Activated gamma-delta T cell treated with Interleukin-2 at 50 U/mL for 16 hours (primary cell): ENCODE measurements at regions not wholly inside any gene's neighbourhood (a gene's known extent, or its start where the extent isn't known, plus 50 kb on each side); places are given as distances from the start of the nearest gene placed in this dataset.

Source experiments
- DNase-seq: peaks from one replicate; pipeline ENCODE4 v3.0.0-alpha.2; 2020

DNA sequence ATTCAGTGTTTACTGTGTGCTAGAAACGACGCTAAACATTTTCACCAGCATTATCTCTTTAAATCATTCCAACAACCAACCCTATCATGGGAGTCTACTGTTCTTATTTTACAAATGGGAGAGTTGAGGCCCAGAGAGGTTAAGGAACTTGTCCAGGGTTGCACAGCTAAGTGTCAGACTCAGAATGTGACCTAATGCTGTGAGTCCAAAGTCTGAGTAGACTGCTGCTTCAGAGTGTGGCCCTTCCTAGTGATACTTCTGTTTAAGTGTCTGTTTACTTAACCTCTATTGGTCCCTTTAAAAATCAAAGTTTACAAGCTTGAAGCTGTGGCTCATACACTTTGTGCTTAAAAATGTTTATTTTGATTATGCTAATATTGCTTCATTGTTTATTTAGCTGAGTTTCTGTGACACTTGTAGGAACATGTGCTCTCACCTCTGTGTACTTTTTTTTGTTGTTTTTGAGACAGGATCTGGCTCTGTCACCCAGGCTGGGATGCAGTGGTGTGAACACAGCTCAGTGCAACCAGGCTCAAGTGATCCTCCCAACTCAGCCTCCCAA, 84.4 kb upstream of the SYPL1 start:
- no peak for DNase-seq

DNA sequence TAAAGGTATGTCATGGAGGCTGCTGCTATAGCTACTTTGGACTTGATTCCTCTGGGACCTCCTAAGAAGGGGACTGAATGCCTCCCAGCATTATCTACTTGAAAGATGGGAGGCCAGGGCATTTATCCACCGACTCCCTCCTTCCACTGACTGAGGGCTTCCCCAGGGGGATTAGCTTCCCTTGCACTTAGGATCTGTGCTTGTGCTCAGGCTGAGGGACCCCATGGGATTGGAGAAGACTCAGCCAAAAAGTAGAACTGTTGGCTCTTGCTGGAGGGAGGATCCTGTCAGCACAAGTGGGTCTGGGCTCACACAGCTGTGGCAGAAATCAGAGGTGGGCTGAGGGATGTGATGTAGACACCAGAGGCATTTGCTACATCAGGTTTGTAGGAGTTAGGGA, 81.5 kb upstream of the SYPL1 start:
- no peak for DNase-seq

DNA sequence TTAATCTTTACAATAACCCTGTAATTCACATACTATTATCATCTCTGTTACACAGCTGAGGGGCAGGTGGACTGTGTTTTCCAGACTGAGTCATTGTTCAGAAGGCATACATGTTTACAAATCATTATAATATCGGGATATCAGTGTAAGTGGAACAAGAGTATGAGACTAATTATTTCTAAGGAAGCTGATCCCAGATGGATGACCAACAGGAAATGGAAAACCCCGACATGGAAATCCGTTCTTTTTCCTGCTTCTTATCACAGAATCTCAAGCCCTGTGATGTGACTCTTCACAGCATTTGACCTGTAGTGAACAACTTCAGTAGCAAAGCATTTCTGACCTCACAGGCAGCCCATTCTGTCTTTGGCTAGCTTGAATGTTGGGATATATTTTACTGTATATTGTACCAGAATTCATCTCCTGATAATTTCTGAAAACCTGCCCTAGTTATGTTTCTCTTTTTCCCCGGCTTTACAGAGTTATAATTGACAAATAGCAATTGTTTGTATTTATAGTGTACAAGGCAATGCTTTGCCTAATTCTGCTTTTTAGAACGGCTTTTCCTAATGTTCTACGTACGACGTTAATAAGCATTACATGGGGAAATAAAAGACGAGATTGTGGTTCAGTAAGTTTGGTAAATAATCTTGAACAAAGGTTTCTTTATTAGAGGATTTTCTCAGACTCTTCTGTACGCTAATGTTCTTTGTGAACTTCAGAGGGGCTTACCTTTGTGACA, 78.6 kb upstream of the SYPL1 start:
- no peak for DNase-seq

DNA sequence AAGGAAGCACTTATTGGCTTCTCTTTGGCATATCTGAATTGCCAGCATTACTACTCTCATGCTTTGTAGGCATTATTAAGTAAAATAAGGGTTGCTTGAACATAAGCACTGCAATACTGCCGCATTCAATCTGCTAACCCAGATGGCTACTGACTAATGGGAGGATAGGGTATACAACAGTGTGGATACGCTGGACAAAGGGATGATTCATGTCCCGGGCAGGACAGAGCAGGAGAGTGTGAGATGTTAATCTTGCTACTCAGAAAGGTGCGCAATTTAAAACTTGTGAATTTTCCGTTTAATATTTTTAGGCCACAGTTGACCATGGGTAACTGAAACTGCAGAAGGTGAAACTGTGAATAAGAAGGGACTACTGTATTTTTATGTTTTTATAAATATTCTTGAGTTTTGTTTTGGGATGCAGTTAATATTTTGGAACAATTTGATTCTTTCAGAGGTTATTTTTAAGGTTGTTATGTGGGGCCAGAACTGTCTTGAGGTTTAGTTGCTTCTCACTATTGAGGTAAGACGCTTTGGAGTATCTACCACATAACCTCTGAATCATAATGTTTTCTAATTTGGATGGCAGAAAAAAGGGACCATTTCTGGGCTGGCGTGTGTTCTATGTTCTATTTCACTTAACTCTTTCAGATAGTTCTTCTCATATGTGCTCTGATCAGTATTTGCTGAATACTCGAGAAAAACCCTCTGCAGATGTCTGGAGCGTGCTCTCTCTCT, 75.7 kb upstream of the SYPL1 start:
- DNase-seq = no peak

DNA sequence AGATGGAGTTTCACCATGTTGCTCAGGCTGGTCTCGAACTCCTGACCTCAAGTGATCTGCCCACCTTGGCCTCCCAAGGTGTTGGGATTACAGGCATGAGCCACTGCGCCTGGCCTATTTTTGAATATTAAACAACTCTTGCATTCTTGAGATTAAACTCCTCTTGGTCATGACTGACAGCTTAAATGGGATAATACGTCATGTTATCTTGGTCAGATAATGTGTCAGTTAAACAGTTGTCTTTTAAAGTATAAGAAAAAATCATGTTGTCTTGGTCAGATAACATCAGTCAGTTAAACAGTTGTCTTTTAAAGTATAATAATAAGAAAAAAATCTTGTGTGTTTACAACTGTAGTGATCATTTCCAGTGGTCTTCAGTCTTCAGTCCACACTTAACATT, 73.6 kb upstream of the SYPL1 start:
- DNase-seq = no peak

DNA sequence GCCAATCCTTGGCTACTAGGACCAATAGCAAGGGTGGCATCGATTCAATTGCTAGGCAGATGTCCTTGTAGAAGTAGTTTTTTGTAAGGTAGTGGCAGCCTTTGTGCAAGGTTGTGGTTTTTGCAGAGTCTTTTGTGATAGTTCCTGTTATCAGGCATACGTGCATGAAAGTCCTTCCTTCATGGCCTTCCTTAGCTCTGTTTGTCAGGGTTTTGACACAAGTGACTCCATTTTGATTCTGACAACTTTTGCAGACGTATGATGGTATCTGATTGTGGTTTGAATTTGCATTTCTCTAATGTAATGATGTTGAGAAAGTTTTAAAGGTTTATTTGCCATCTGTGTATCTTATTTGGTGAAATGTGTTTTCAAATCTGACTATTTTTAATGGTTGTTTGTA, 71.8 kb upstream of the SYPL1 start:
- no peak for DNase-seq

DNA sequence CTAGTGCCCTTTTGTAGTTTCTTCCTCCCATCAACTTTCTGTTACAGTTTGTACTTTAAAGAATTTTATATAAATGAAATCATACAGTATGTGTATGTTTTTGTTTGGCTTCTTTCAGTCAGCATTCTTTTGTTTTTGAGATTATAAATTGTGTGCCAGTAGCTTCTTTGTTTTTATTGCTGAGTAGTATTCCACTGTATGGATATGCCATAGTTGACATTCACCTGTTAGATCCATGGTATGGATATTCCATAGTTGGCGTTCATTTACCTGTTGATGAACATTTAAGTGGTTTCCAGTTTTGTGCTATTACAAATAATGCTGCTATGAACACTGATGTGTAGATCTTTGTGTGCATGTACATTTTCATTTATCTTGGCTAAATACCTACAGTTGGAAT, 70.8 kb upstream of the SYPL1 start:
- no peak for DNase-seq

DNA sequence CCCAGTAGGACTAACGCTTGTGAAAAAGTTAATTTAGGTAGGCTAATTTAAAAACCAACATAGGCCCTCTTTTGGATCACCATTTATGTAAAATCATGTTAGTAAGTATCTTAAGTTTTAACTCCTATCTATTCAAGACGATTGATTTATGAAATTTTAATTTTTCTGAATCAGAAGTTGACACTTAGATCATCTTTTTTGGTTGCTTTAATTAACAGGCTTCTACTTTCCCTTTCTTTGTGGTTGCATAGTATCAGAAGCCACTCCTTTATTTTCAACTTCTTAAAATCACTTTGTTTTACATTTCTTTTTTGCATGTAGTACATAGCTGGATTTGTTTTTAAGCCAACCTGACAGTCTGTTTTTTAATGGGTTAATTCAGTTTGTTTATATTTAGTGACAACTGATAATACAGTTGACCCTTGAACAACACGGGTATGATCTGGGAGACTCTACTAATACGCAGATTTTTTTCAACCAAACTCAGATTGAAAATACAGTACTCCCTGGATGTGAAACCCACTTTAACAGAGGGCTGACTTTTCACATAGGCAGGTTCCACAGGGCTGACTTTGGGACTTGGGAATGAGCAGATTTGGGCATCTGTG, 69.7 kb upstream of the SYPL1 start:
- DNase-seq = no peak

DNA sequence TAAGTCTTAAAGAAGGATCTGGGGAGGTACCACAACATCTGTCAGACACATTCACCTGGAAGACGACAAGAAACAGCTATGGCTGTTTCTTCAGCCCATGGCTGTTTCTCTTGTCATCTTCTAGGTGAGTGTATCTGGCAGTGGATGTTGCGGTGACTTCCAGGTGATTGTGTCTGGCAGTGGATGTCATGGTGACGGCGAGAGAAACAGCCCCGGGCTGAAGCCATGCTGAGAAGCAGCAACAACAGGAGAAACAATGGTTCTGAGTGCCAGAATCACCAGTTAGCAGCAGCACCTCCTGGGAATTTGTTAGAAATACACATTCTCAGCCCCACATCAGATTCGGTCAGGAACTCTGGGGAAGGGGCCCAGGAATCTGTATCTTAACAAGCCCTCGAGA, 68.6 kb upstream of the SYPL1 start:
- no peak for DNase-seq

DNA sequence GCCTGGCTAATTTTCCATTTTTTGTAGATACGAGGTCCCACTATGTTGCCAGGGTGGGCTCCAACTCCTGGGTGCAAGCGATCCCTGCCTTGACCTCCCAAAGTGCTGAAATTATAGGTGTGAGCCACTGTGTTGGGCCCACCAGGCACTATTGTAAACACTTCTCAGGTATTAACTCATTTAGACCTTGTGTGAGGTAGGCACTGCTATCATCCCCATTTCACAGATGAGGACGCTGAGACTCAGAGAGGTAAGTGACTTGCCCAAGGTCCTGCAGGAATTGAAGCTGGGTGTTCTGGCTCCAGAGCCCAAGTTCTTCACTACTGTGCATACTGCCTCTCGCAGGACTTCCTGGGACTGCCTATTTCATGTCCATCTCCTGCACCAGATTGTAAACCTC, 67.1 kb upstream of the SYPL1 start:
- no peak for DNase-seq

DNA sequence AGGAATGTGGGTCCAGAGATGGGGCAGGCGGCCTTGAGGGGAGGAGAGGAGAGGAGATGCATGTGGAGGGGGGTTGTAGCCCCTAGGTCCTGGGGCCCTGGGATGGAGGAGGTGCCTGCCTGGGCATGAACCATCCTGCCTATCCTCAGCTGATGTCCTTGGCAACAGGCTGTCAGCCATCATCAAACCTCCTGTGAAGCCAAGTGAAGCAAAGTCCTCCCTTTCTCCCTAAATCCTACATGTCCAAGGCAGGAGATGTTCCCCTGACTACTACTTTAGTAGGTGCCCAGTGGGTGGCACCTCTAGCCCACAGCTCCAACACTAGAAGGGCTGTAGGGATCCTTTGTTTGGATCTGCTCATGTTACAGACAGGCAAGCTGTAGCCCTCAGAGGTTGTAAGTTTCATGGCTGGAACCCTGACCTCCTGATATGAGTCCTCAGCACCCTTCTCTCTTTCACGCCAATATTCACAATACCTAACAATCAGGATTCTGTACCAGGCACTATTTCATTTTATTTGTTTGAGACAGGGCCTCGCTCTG, 66.6 kb upstream of the SYPL1 start:
- DNase-seq = no peak

DNA sequence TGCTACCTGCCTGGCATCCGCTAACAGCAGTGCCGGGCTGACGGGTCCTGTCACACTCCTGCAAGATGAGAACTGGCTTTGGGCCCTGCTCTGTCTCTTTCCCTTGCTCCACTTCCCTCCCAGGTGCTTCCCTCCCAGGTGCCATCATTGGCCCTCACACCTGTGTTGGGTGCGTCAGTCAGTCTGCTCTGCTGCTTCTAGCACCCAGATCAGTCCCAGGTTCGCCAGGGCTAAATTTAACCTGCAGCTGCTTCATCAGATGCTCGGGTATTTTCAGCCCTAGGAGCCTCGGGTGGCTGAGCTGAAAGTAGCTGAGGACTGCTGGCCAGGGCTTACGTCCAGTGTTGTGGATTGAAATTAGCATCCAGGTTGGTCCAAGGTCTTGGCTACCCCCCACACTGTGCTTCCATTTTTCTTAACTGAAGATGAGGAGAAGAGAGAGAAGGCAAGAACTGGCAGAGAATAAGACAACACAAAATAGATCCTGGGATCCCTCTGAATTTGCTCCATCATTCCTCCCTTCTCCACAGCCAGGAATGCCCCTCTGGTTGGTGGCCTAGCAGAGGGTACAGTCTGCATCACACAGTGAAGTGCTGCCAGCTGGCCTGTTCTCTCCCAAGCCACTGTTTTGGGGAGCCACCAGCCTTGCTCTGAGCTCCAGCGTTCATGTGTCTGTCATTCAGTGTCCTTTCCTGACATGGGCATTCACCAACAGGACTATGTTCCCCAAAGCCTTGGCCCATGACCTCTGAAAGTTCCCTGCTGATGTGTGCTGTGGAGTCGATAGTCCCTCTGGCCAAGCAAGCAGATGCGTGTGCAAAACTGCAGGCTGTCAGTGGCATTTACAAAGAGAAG, 65.9 kb upstream of the SYPL1 start:
- DNase-seq = no peak

DNA sequence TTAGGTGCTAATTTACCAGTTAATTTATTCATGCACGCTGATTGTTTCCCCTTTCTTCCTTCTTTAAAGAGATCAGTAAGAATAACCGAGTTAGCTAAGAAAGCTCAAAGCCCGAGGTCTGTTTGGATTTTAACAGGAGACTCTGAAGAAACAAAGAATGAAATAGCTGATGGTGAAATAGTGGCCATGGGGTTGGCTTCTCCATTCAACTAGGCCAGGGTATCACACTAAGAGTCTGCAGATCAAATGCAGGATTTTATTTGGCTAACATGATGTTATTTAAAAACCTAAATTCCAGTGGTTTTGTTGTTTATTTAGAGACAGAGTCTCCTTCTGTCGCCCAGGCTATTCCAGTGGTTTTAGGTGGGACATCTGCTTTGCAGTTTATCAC, 65.2 kb upstream of the SYPL1 start:
- no peak for DNase-seq

DNA sequence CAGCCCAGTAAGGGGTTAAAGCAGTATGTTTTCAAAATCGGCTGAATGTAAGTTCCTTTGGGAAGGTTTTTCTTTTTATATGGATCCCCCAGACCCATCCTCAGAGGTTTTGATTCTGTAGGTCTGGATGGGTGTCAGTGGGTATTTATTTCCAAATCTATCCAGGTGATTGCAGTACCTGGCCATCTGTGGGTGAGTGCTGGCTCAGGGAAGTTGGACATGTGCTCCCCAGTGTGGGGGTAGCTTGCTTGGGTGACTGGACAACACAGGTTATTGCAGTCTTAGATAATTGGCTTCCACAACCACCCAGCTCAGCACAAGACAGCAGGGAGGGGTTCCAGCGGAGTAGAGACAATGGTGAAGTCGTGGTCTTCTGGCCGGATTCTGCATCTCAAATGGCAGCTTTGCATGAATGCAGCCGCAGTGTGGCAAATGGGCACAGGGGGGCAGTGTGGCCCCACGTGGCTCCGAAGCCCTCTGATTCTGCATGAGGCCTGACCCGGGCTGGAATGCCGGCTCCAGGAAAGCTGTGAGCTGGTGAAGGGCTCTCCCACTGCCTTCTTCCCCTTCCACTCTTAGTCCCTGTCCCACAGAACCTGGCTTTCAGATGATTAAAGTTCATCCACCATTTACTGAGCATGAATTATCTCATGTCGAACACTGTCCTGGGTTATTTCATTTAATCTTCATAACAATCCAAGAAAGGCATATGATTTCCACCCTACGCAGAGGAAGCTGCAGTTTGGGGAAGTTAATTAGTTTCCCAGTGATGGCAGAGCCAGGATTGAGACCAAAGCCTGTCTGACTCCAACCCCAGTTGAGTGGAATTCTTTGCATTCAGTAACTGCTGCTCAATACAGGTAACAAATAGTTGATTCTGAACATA, 64.5 kb upstream of the SYPL1 start:
- peak; percentile 60 for DNase-seq

DNA sequence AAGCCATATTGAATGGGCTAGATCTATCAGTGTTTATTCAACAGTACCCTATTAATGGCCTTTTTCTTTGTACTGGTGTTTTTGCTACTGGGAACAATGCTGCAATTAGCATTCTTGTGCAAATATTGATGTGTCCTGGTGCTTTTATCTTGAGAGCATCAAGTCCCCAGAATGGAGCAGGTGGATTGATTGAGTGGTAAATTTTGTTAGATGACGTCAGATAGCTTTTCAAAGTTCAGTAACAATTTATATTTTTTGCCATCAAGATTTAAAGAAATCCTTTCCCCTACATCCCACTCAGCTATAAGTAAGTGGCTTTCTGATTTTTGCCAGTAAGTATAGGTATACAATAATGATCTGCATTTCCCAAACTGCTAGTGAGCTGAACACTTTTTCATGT, 63.4 kb upstream of the SYPL1 start:
- no peak for DNase-seq

DNA sequence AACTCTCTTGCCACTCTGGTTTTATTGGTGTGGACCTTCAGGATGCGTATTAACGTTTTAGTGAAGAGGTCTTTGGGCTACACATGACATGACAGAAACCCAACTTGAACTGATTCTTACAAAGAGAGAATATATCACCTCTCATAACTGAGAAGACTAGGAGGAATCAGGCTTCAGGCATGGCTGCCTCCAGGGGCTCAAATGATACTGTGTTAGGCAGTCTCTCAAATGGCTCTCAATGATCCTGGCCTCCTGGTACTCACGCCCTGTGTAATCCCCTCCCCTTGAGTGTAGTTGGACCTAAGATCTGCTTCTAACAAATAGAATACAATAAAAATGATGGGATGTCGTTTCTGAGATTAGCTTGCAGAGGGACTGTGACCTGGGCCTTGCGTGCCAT, 58.5 kb upstream of the SYPL1 start:
- no peak for DNase-seq

DNA sequence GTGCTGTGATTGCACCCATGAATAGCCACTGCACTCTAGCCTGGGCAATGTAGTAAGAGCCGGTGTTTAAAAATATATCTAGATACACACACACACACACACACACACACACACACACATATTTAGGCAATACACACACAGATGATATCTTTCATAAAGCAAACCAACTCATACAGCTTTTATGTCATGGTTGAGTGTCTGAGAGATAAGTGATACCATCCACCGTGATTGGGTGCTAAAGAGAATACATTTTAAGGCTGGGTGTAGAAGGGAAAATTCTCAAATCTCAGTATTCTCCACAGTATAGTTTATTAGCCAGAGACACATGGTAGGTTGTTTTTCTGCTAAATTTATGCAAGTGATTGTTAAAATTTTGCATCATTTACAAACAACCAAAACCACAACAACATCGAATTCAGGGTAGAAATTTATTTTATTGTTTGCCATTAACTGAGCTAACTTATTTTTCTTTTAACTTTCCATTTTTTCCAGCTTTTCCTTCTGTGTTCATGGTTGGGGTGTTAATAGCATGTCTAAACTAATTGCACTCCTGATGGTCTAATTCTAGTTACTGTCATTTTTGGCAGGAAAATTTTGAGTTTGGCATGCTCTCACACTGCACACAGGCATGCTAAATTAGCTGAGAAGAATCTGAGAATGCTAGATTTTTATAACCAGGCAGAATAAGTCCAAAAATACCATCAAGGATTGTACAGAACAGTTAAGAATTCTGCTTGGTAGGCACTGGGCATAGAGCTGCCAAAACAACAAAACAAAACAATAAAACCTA, 57.9 kb upstream of the SYPL1 start:
- DNase-seq = no peak

DNA sequence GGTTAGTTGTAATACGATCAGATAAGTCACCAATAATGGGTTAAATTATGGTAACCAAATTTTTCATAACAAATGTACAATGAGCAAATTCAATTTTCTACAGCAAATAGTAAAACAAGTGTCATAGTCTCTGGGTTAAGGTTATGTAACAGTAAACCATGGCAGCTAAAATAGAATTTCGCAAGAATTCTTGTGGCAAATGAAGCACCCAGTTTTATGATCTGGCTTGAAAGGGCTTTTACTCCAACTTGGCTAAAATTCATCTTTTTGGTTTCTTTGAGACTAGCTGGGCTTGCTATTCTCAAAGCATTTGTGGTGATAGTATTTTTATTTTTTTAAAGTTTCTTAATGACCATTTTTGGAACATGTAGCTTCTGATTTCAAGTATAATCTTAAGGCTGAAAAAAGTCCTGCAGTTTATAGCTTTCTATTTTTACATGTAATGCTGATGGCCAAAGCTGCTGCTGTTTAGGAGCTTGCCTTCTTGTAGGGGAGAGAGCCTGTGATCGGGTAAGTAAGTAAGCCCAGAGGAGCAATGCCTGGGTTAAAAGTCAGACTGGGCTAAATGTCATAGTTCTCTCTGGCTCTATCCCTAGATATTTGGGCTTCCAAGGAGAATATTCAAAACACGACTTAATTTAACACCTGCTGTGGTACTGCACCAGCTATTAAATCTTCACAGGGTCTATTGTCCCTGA, 55.5 kb upstream of the SYPL1 start:
- DNase-seq = no peak

DNA sequence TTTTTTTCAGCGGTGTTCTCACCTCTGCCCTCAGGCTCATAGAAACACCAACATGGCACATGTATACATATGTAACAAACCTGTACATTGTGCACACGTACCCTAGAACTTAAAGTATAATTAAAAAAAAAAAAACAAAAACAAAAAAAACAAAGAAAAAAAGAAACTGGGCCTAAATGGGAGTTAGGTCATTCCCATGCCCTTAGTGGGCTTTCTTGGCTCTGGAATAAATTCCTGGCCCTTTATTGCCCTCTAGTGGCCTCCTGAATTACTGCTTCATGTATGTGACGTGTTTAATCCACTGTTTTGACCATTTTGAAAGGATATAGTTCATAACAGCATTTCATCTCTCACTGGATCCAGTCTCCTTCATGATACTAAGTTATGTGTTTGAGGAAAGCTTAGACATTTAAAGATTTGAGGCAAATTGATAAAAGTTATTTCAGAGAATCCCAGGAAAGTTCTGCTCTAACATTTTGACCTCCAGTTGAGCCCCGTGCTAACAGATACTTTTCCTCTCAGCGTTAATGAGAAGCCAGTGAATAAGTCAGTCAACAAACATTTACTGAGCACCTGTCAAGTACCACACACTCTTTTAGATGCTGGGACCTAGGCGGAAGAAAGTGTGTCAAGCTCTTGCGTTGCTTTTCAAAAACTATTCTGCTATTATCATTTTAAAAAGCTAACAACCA, 54.7 kb upstream of the SYPL1 start:
- DNase-seq = peak; percentile 20

DNA sequence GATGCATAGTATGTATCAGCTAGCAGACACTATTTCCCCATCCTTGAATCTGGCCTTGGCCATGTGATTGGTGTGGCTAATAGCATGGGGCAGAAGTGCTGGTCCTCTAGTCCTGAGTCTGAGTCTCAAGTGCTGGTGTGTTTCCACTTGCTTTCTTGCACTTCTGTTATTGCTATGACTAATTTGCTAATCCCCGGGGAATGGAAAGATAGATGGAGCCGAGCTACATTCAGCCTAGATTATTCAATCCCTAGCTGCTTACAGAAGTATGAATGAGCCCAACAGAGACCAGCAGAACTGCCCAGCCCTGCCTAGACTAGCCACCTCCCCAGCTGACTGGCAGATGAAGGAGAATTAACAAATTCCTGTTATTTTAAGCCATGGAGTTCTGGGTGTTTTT, 53.2 kb upstream of the SYPL1 start:
- DNase-seq = no peak
